ENCODE measurements at regions not wholly inside any gene's neighbourhood (a gene's known extent, or its start where the extent isn't known, plus 50 kb on each side); places are given as distances from the start of the nearest gene placed in this dataset.
A peak's percentile ranks its signal among the peaks of the same experiment; 100 is the strongest.

GRCh38 chr9:8172000-8172399, 372.4 kb upstream of the DMAC1 start:
- Histone ChIP-seq H3K4me1 (ENCODE audit: insufficient read depth, low read length) (peaks cover 17% of the 10 kb centered on the region), H2AFZ (ENCODE audit: low read depth, low read length) (no peak overlapping the region), H3K36me3 (ENCODE audit: insufficient read depth, low read length) (no peaks in the 10 kb centered on the region), H3K27me3 (ENCODE audit: insufficient read depth, low read length) (no peaks in the 10 kb centered on the region), H3K9me3 (ENCODE audit: low read length) (no peaks in the 10 kb centered on the region), H3K4me3 (ENCODE audit: low read length) (no peak overlapping the region)

- H3K36me3 ChIP-seq (ENCODE audit: insufficient read depth, low read length), result no peaks in the 10 kb centered on the region
Measured at GRCh38 chr9:8168916-8169438, 369.4 kb upstream of the DMAC1 start.

GRCh38 chr9:8160787-8161186, 361.2 kb upstream of the DMAC1 start:
- Histone ChIP-seq H3K27me3 (ENCODE audit: insufficient read depth, low read length) (no peaks in the 10 kb centered on the region), H3K9me3 (ENCODE audit: low read length) (no peaks in the 10 kb centered on the region), H3K36me3 (ENCODE audit: insufficient read depth, low read length) (no peaks in the 10 kb centered on the region), H2AFZ (ENCODE audit: low read depth, low read length) (no peak overlapping the region), H3K4me1 (ENCODE audit: insufficient read depth, low read length) (peaks cover 24% of the 10 kb centered on the region), H3K4me3 (ENCODE audit: low read length) (no peak overlapping the region)

More at GRCh38 chr9:8168916-8169438, 369.4 kb upstream of the DMAC1 start:
- no peaks in the 10 kb centered on the region for H3K9me3 ChIP-seq (ENCODE audit: low read length)
- H3K4me3 ChIP-seq (ENCODE audit: low read length), result no peak overlapping the region
- H2AFZ ChIP-seq (ENCODE audit: low read depth, low read length), result no peak overlapping the region
- peaks cover 17% of the 10 kb centered on the region for H3K4me1 ChIP-seq (ENCODE audit: insufficient read depth, low read length)
- H3K27me3 ChIP-seq (ENCODE audit: insufficient read depth, low read length), result no peaks in the 10 kb centered on the region

GRCh38 chr9:8158574-8158973, 359.0 kb upstream of the DMAC1 start:
- H3K36me3 ChIP-seq (ENCODE audit: insufficient read depth, low read length), result no peaks in the 10 kb centered on the region
- no peak overlapping the region for H3K4me3 ChIP-seq (ENCODE audit: low read length)

GRCh38 chr9:8157683-8158324, 358.2 kb upstream of the DMAC1 start:
- Histone ChIP-seq H3K4me3 (ENCODE audit: low read length) (no peak overlapping the region), H3K36me3 (ENCODE audit: insufficient read depth, low read length) (no peaks in the 10 kb centered on the region), H3K4me1 (ENCODE audit: insufficient read depth, low read length) (peaks cover 35% of the 10 kb centered on the region), H2AFZ (ENCODE audit: low read depth, low read length) (no peak overlapping the region), H3K9me3 (ENCODE audit: low read length) (no peaks in the 10 kb centered on the region), H3K27me3 (ENCODE audit: insufficient read depth, low read length) (no peaks in the 10 kb centered on the region)

More at GRCh38 chr9:8158574-8158973, 359.0 kb upstream of the DMAC1 start:
- no peak overlapping the region for H2AFZ ChIP-seq (ENCODE audit: low read depth, low read length)
- H3K4me1 ChIP-seq (ENCODE audit: insufficient read depth, low read length), result peaks cover 35% of the 10 kb centered on the region
- no peaks in the 10 kb centered on the region for H3K27me3 ChIP-seq (ENCODE audit: insufficient read depth, low read length)
- H3K9me3 ChIP-seq (ENCODE audit: low read length), result no peaks in the 10 kb centered on the region

GRCh38 chr9:8156346-8156745, 356.8 kb upstream of the DMAC1 start:
- no peaks in the 10 kb centered on the region for H3K27me3 ChIP-seq (ENCODE audit: insufficient read depth, low read length)
- H3K4me3 ChIP-seq (ENCODE audit: low read length), result peak overlapping the region; percentile 15
- H3K4me1 ChIP-seq (ENCODE audit: insufficient read depth, low read length), result peaks cover 35% of the 10 kb centered on the region
- no peaks in the 10 kb centered on the region for H3K9me3 ChIP-seq (ENCODE audit: low read length)
- H3K36me3 ChIP-seq (ENCODE audit: insufficient read depth, low read length), result no peaks in the 10 kb centered on the region
- peak overlapping the region; percentile 20 for H2AFZ ChIP-seq (ENCODE audit: low read depth, low read length)

- Histone ChIP-seq H3K4me3 (ENCODE audit: low read length) (peak overlapping the region; percentile 15), H3K36me3 (ENCODE audit: insufficient read depth, low read length) (no peaks in the 10 kb centered on the region), H3K4me1 (ENCODE audit: insufficient read depth, low read length) (peaks cover 35% of the 10 kb centered on the region), H2AFZ (ENCODE audit: low read depth, low read length) (peak overlapping the region; percentile 20), H3K9me3 (ENCODE audit: low read length) (no peaks in the 10 kb centered on the region), H3K27me3 (ENCODE audit: insufficient read depth, low read length) (no peaks in the 10 kb centered on the region)
Measured at GRCh38 chr9:8155706-8156105, 356.1 kb upstream of the DMAC1 start.

GRCh38 chr9:8143677-8144076, 344.1 kb upstream of the DMAC1 start:
- Histone ChIP-seq H3K4me3 (ENCODE audit: low read length) (no peak overlapping the region), H2AFZ (ENCODE audit: low read depth, low read length) (no peak overlapping the region)

GRCh38 chr9:8140557-8140956, 341.0 kb upstream of the DMAC1 start:
- Histone ChIP-seq H3K36me3 (ENCODE audit: insufficient read depth, low read length) (no peaks in the 10 kb centered on the region), H3K27me3 (ENCODE audit: insufficient read depth, low read length) (no peaks in the 10 kb centered on the region), H3K4me3 (ENCODE audit: low read length) (no peak overlapping the region), H3K9me3 (ENCODE audit: low read length) (no peaks in the 10 kb centered on the region), H3K4me1 (ENCODE audit: insufficient read depth, low read length) (no peaks in the 10 kb centered on the region), H2AFZ (ENCODE audit: low read depth, low read length) (no peak overlapping the region)

More at GRCh38 chr9:8143677-8144076, 344.1 kb upstream of the DMAC1 start:
- H3K36me3 ChIP-seq (ENCODE audit: insufficient read depth, low read length), result no peaks in the 10 kb centered on the region
- no peaks in the 10 kb centered on the region for H3K27me3 ChIP-seq (ENCODE audit: insufficient read depth, low read length)
- no peaks in the 10 kb centered on the region for H3K9me3 ChIP-seq (ENCODE audit: low read length)
- no peaks in the 10 kb centered on the region for H3K4me1 ChIP-seq (ENCODE audit: insufficient read depth, low read length)

- H3K36me3 ChIP-seq (ENCODE audit: insufficient read depth, low read length), result no peaks in the 10 kb centered on the region
- no peaks in the 10 kb centered on the region for H3K4me1 ChIP-seq (ENCODE audit: insufficient read depth, low read length)
- H3K4me3 ChIP-seq (ENCODE audit: low read length), result no peak overlapping the region
- H3K27me3 ChIP-seq (ENCODE audit: insufficient read depth, low read length), result no peaks in the 10 kb centered on the region
- no peak overlapping the region for H2AFZ ChIP-seq (ENCODE audit: low read depth, low read length)
- no peaks in the 10 kb centered on the region for H3K9me3 ChIP-seq (ENCODE audit: low read length)
Measured at GRCh38 chr9:8139756-8140155, 340.2 kb upstream of the DMAC1 start.

GRCh38 chr9:8136477-8136876, 336.9 kb upstream of the DMAC1 start:
- H3K4me1 ChIP-seq (ENCODE audit: insufficient read depth, low read length), result peaks cover 2% of the 10 kb centered on the region
- no peak overlapping the region for H2AFZ ChIP-seq (ENCODE audit: low read depth, low read length)
- H3K27me3 ChIP-seq (ENCODE audit: insufficient read depth, low read length), result no peaks in the 10 kb centered on the region
- H3K9me3 ChIP-seq (ENCODE audit: low read length), result no peaks in the 10 kb centered on the region
- no peaks in the 10 kb centered on the region for H3K36me3 ChIP-seq (ENCODE audit: insufficient read depth, low read length)
- no peak overlapping the region for H3K4me3 ChIP-seq (ENCODE audit: low read length)

GRCh38 chr9:8134635-8135034, 335.1 kb upstream of the DMAC1 start:
- no peaks in the 10 kb centered on the region for H3K27me3 ChIP-seq (ENCODE audit: insufficient read depth, low read length)
- H3K36me3 ChIP-seq (ENCODE audit: insufficient read depth, low read length), result no peaks in the 10 kb centered on the region
- no peak overlapping the region for H3K4me3 ChIP-seq (ENCODE audit: low read length)
- H3K4me1 ChIP-seq (ENCODE audit: insufficient read depth, low read length), result peaks cover 3% of the 10 kb centered on the region
- no peaks in the 10 kb centered on the region for H3K9me3 ChIP-seq (ENCODE audit: low read length)
- H2AFZ ChIP-seq (ENCODE audit: low read depth, low read length), result no peak overlapping the region

GRCh38 chr9:8133606-8134005, 334.0 kb upstream of the DMAC1 start:
- H3K36me3 ChIP-seq (ENCODE audit: insufficient read depth, low read length), result no peaks in the 10 kb centered on the region
- H2AFZ ChIP-seq (ENCODE audit: low read depth, low read length), result peak overlapping the region; percentile 10

GRCh38 chr9:8115570-8115969, 316.0 kb upstream of the DMAC1 start:
- H3K27me3 ChIP-seq (ENCODE audit: insufficient read depth, low read length), result no peaks in the 10 kb centered on the region
- no peak overlapping the region for H3K4me3 ChIP-seq (ENCODE audit: low read length)
- no peak overlapping the region for H2AFZ ChIP-seq (ENCODE audit: low read depth, low read length)
- H3K9me3 ChIP-seq (ENCODE audit: low read length), result no peaks in the 10 kb centered on the region
- no peaks in the 10 kb centered on the region for H3K4me1 ChIP-seq (ENCODE audit: insufficient read depth, low read length)
- no peaks in the 10 kb centered on the region for H3K36me3 ChIP-seq (ENCODE audit: insufficient read depth, low read length)

More at GRCh38 chr9:8133606-8134005, 334.0 kb upstream of the DMAC1 start:
- Histone ChIP-seq H3K27me3 (ENCODE audit: insufficient read depth, low read length) (no peaks in the 10 kb centered on the region), H3K4me1 (ENCODE audit: insufficient read depth, low read length) (peaks cover 3% of the 10 kb centered on the region), H3K4me3 (ENCODE audit: low read length) (no peak overlapping the region), H3K9me3 (ENCODE audit: low read length) (no peaks in the 10 kb centered on the region)

All from neuron (in vitro differentiated cells).